Spinal cord (tissue), 9 donors: ENCODE measurements at regions not wholly inside any gene's neighbourhood (a gene's known extent, or its start where the extent isn't known, plus 50 kb on each side); places are given as distances from the start of the nearest gene placed in this dataset.

Experiments used
- DNase-seq, 6 donors: peaks; one replicate each; pipeline versions ENCODE4 v3.0.0 to v3.0.0-alpha.2; 2013 to 2015; ENCODE audit warnings: low spot score in 6 of 6, low read depth in 4 of 6
- H3K27ac ChIP-seq: one replicate; pipeline ENCODE4 v1.5.1; 2013; ENCODE audit warnings: low read depth, low read length, control low read depth
- H3K27me3 ChIP-seq: one replicate; pipeline ENCODE4 v1.6.1; 2013; ENCODE audit warnings: low read length; ENCODE audit not compliant: control insufficient read depth, insufficient read depth
- H3K36me3 ChIP-seq: one replicate; pipeline ENCODE4 v1.6.1; 2013; ENCODE audit warnings: low read length; ENCODE audit not compliant: control insufficient read depth, insufficient read depth
- H3K4me1 ChIP-seq: one replicate; pipeline ENCODE4 v1.6.1; 2013; ENCODE audit warnings: low read length; ENCODE audit not compliant: control insufficient read depth, insufficient read depth
- H3K4me3 ChIP-seq: one replicate; pipeline ENCODE4 v1.5.1; 2013; ENCODE audit warnings: low read depth, low read length, control low read depth
- H3K9me3 ChIP-seq: one replicate; pipeline ENCODE4 v1.6.1; 2013; ENCODE audit warnings: low read length; ENCODE audit not compliant: control insufficient read depth, insufficient read depth
- WGBS: methylation state at CpG from one replicate; pipeline ENCODE4 v1.1.5; 2013; ENCODE audit warnings: missing lambda C conversion rate; ENCODE audit not compliant: insufficient coverage; 5-methylcytosine and 5-hydroxymethylcytosine counted together
- donor health status: healthy.

DNA sequence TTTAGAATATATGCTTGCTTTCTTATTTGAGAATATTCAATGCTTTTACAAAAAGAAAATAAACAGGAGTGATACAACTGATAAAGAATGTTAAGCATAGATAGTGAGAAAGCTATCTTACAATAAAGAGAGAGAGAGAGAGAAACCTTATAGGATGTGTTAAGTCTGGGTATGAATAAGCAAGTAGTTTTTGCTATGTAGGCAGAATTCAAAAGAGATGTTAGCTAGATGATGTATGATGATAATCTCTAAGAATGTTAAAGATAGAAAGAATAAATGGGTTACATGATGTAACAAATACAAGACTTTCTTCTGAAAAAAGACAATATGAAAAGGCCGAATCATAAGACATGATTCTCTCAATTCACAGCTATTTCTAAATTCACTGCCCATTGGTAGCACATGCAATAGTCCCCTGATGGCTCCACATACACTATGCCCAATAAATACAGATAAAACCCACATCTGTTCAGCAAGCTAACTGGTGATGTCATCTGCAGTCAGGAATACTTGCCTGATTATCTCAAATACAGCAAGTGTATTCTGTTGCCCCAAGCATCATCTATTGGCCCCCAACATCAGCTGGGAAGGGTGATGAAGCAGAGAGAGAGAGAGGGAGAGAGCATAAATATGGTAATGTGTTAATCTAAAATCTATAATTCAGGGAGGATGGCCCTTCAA, 169.2 kb upstream of the LYSMD4 start:
- H3K4me1 ChIP-seq = no peaks in the 10 kb centered on the region
- H3K4me3 ChIP-seq = no peak overlapping the region
- H3K27me3 ChIP-seq = no peaks in the 10 kb centered on the region
- no peaks in the 10 kb centered on the region for H3K9me3 ChIP-seq
- no CpG with 5 or more reads among the region's 1 CpG for WGBS
- no peak for DNase-seq
- H3K36me3 ChIP-seq = no peaks in the 10 kb centered on the region
- H3K27ac ChIP-seq = no peak overlapping the region

DNA sequence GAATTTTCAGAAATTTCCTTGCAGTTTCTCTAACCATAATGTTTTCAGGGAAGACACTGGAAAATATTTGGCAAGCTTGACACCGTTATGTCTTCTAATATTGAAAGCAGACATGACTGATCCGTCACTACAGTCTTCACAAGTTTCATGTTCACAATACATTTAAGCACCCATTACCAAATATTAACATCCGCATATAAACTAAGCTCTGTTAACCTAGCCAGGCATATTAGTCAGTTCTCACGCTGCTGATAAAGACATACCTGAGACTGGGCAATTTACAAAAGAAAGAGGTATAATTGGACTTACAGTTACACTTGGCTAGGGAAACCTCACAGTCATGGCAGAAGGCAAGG, 162.7 kb upstream of the LYSMD4 start:
- Histone ChIP-seq H3K4me1 (no peaks in the 10 kb centered on the region), H3K4me3 (no peak overlapping the region), H3K27me3 (no peaks in the 10 kb centered on the region), H3K27ac (no peak overlapping the region), H3K9me3 (no peaks in the 10 kb centered on the region), H3K36me3 (no peaks in the 10 kb centered on the region)
- 100% methylated on average over 2 of the region's 4 CpGs for WGBS
- no peak for DNase-seq

- DNase-seq = no peak
- Histone ChIP-seq H3K27me3 (no peaks in the 10 kb centered on the region), H3K9me3 (no peaks in the 10 kb centered on the region), H3K36me3 (no peaks in the 10 kb centered on the region), H3K27ac (no peak overlapping the region), H3K4me1 (no peaks in the 10 kb centered on the region), H3K4me3 (no peak overlapping the region)
- WGBS = 92% methylated on average over 3 of the region's 4 CpGs
Measured at GRCh38 chr15:99895189-99895955, 162.1 kb upstream of the LYSMD4 start.

DNA sequence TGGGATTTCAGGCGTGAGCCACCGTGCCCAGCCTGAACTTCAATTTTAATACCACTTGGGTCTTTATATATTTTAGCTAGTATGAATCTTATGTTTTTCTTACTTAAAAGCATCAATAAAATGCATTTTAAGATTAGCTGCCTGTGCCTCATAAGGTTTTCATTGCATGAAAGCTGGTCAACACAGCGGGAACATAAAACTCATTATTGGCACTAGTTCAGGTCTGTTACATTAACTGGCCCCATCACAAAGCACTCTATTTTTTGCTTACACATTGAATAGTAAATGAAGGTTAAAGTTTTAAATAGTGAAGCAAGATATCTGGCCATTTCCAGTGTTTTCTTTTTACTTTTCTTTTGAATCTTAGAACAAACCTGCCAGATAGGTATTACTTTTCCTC, 145.6 kb upstream of the LYSMD4 start:
- Histone ChIP-seq H3K27ac (no peak overlapping the region), H3K4me3 (no peak overlapping the region), H3K27me3 (no peaks in the 10 kb centered on the region), H3K9me3 (no peaks in the 10 kb centered on the region), H3K36me3 (no peaks in the 10 kb centered on the region), H3K4me1 (no peaks in the 10 kb centered on the region)
- DNase-seq = no peak
- no CpG with 5 or more reads among the region's 3 CpGs for WGBS

- no peak for DNase-seq
- Histone ChIP-seq H3K36me3 (no peaks in the 10 kb centered on the region), H3K27ac (no peak overlapping the region), H3K9me3 (no peaks in the 10 kb centered on the region), H3K27me3 (no peaks in the 10 kb centered on the region), H3K4me1 (no peaks in the 10 kb centered on the region), H3K4me3 (no peak overlapping the region)
- no CpG with 5 or more reads among the region's 2 CpGs for WGBS
Measured at GRCh38 chr15:99873451-99873850, 140.2 kb upstream of the LYSMD4 start.

GRCh38 chr15:99863550-99864198, 130.4 kb upstream of the LYSMD4 start:
- Histone ChIP-seq H3K4me1 (no peaks in the 10 kb centered on the region), H3K9me3 (no peaks in the 10 kb centered on the region), H3K27ac (no peak overlapping the region), H3K4me3 (no peak overlapping the region), H3K27me3 (no peaks in the 10 kb centered on the region), H3K36me3 (no peaks in the 10 kb centered on the region)
- DNase-seq = no peak
- WGBS = 85% methylated on average over 2 of the region's 3 CpGs

GRCh38 chr15:99857836-99858235, 124.6 kb upstream of the LYSMD4 start:
- no CpG with 5 or more reads among the region's 1 CpG for WGBS
- Histone ChIP-seq H3K27ac (no peak overlapping the region), H3K4me1 (no peaks in the 10 kb centered on the region), H3K4me3 (no peak overlapping the region), H3K27me3 (no peaks in the 10 kb centered on the region), H3K9me3 (no peaks in the 10 kb centered on the region), H3K36me3 (no peaks in the 10 kb centered on the region)
- DNase-seq = no peak

DNA sequence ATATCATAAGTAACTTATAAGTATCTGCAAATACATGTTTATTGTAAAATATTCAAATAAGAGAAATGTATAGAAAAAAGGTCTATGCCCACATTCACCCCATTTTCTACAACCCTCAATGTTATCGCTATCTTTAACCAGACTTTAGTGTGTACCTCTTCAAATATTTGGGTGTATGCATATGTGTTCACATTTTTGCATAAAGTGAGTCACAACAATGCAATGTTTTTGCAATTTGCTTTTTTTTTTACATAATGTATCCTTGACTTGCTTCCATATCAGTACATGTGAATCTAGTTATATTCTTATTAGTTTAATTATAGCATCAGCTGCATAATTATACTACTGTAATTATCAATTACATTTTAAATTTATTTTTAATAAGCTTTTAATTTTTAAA, 117.3 kb upstream of the LYSMD4 start:
- no peaks in the 10 kb centered on the region for H3K9me3 ChIP-seq
- H3K36me3 ChIP-seq = no peaks in the 10 kb centered on the region
- no peak overlapping the region for H3K27ac ChIP-seq
- H3K4me1 ChIP-seq = no peaks in the 10 kb centered on the region
- no peak overlapping the region for H3K4me3 ChIP-seq
- no peak for DNase-seq
- WGBS = no CpG with 5 or more reads among the region's 1 CpG
- H3K27me3 ChIP-seq = no peaks in the 10 kb centered on the region

DNA sequence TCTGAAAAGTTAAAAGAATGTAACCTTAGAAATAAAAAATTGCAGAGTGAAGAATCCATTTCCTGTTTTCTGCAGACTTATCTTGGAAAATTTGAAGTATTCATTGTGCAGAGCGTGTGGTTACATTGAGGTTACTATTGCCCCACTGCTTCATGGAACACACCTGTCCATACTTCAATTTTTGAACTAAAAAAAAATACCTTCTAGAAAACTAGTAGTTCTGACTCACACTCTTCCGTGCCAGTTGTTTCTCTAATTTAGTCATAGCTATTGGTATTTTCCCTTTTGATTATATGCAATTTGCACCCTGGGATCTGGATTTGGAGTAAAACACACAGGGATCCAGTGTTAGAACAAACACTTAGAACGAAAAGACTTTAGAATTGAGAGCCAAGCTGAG, 111.8 kb upstream of the LYSMD4 start:
- no peak for DNase-seq
- H3K27me3 ChIP-seq = no peaks in the 10 kb centered on the region
- WGBS = 80% methylated on average over 1 of the region's 3 CpGs
- no peak overlapping the region for H3K4me3 ChIP-seq
- no peaks in the 10 kb centered on the region for H3K4me1 ChIP-seq
- no peaks in the 10 kb centered on the region for H3K36me3 ChIP-seq
- H3K27ac ChIP-seq = no peak overlapping the region
- H3K9me3 ChIP-seq = no peaks in the 10 kb centered on the region

GRCh38 chr15:99844150-99844549, 110.9 kb upstream of the LYSMD4 start:
- H3K4me3 ChIP-seq = no peak overlapping the region
- H3K27me3 ChIP-seq = no peaks in the 10 kb centered on the region
- H3K4me1 ChIP-seq = no peaks in the 10 kb centered on the region
- no peaks in the 10 kb centered on the region for H3K9me3 ChIP-seq
- H3K27ac ChIP-seq = no peak overlapping the region
- WGBS = 55% methylated on average over 5 of the region's 8 CpGs
- H3K36me3 ChIP-seq = no peaks in the 10 kb centered on the region
- no peak for DNase-seq
